ENCODE measurements at regions not wholly inside any gene's neighbourhood (a gene's known extent, or its start where the extent isn't known, plus 50 kb on each side); places are given as distances from the start of the nearest gene placed in this dataset.

- no peak for TF ChIP-seq CTCF (IDR thresholded peaks at IDR 0.05; ENCODE audit: insufficient read depth, low read length, poor library complexity, severe bottlenecking)
- no peak overlapping the region for H3K4me3 ChIP-seq (ENCODE audit: low read depth, low read length)
- H3K36me3 ChIP-seq (ENCODE audit: control insufficient read depth, insufficient read depth, low read length) = no peaks in the 10 kb centered on the region
- no peaks in the 10 kb centered on the region for H3K27me3 ChIP-seq (ENCODE audit: control insufficient read depth, insufficient read depth, low read length)
- no peak for DNase-seq (ENCODE audit: low read depth)
Measured at GRCh38 chr1:105636052-105636451, 1420.4 kb upstream of the PRMT6 start.

- TF ChIP-seq CTCF (IDR thresholded peaks at IDR 0.05; ENCODE audit: insufficient read depth, low read length, poor library complexity, severe bottlenecking) = no peak
- no peak for DNase-seq (ENCODE audit: low read depth)
- Histone ChIP-seq H3K36me3 (ENCODE audit: control insufficient read depth, insufficient read depth, low read length) (no peaks in the 10 kb centered on the region), H3K27me3 (ENCODE audit: control insufficient read depth, insufficient read depth, low read length) (no peaks in the 10 kb centered on the region), H3K4me3 (ENCODE audit: low read depth, low read length) (no peak overlapping the region)
Measured at GRCh38 chr1:105641407-105641806, 1415.1 kb upstream of the PRMT6 start.

GRCh38 chr1:105652109-105652508 lies 1404.4 kb upstream of the PRMT6 start:
- Histone ChIP-seq H3K27me3 (ENCODE audit: control insufficient read depth, insufficient read depth, low read length) (no peaks in the 10 kb centered on the region), H3K4me3 (ENCODE audit: low read depth, low read length) (no peak overlapping the region), H3K36me3 (ENCODE audit: control insufficient read depth, insufficient read depth, low read length) (no peaks in the 10 kb centered on the region)
- no peak for TF ChIP-seq CTCF (IDR thresholded peaks at IDR 0.05; ENCODE audit: insufficient read depth, low read length, poor library complexity, severe bottlenecking)
- DNase-seq (ENCODE audit: low read depth) = peak; percentile 42

- no peaks in the 10 kb centered on the region for H3K36me3 ChIP-seq (ENCODE audit: control insufficient read depth, insufficient read depth, low read length)
- no peak for DNase-seq (ENCODE audit: low read depth)
- no peak for TF ChIP-seq CTCF (IDR thresholded peaks at IDR 0.05; ENCODE audit: insufficient read depth, low read length, poor library complexity, severe bottlenecking)
Measured at GRCh38 chr1:105655032-105655431, 1401.4 kb upstream of the PRMT6 start.

GRCh38 chr1:105664495-105664894 lies 1392.0 kb upstream of the PRMT6 start:
- Histone ChIP-seq H3K36me3 (ENCODE audit: control insufficient read depth, insufficient read depth, low read length) (no peaks in the 10 kb centered on the region), H3K4me3 (ENCODE audit: low read depth, low read length) (no peak overlapping the region), H3K27me3 (ENCODE audit: control insufficient read depth, insufficient read depth, low read length) (no peaks in the 10 kb centered on the region)
- TF ChIP-seq CTCF (IDR thresholded peaks at IDR 0.05; ENCODE audit: insufficient read depth, low read length, poor library complexity, severe bottlenecking) = no peak
- DNase-seq (ENCODE audit: low read depth) = peak; percentile 92

More at GRCh38 chr1:105655032-105655431, 1401.4 kb upstream of the PRMT6 start:
- Histone ChIP-seq H3K4me3 (ENCODE audit: low read depth, low read length) (no peak overlapping the region), H3K27me3 (ENCODE audit: control insufficient read depth, insufficient read depth, low read length) (no peaks in the 10 kb centered on the region)

GRCh38 chr1:105678334-105678733 lies 1378.1 kb upstream of the PRMT6 start:
- DNase-seq (ENCODE audit: low read depth) = no peak

More at GRCh38 chr1:105678334-105678733, 1378.1 kb upstream of the PRMT6 start:
- no peak overlapping the region for H3K4me3 ChIP-seq (ENCODE audit: low read depth, low read length)
- H3K36me3 ChIP-seq (ENCODE audit: control insufficient read depth, insufficient read depth, low read length) = no peaks in the 10 kb centered on the region
- no peaks in the 10 kb centered on the region for H3K27me3 ChIP-seq (ENCODE audit: control insufficient read depth, insufficient read depth, low read length)
- TF ChIP-seq CTCF (IDR thresholded peaks at IDR 0.05; ENCODE audit: insufficient read depth, low read length, poor library complexity, severe bottlenecking) = no peak
